ENCODE measurements at regions not wholly inside any gene's neighbourhood (a gene's known extent, or its start where the extent isn't known, plus 50 kb on each side); places are given as distances from the start of the nearest gene placed in this dataset.

DNA sequence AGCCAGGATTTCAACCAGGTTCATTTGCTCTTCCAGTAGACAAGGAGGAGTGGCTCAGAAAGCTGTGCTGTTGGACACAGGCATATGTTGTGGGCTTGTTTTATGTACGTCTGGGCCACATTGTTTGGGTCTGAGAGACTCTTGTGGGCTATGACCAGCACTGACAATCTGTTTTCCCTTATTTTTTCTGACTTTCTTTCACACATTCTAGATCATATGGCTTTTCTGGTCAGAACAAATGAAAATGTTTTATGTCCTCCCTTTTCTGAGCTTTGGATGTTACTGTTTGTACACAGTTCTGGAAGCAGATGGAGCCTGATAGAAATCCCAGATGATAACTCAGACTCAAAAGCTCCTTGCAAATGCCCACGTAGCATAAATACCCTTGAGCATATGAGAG lies 85.8 kb upstream of the RGMA start:
- TF ChIP-seq, protein P1, sequence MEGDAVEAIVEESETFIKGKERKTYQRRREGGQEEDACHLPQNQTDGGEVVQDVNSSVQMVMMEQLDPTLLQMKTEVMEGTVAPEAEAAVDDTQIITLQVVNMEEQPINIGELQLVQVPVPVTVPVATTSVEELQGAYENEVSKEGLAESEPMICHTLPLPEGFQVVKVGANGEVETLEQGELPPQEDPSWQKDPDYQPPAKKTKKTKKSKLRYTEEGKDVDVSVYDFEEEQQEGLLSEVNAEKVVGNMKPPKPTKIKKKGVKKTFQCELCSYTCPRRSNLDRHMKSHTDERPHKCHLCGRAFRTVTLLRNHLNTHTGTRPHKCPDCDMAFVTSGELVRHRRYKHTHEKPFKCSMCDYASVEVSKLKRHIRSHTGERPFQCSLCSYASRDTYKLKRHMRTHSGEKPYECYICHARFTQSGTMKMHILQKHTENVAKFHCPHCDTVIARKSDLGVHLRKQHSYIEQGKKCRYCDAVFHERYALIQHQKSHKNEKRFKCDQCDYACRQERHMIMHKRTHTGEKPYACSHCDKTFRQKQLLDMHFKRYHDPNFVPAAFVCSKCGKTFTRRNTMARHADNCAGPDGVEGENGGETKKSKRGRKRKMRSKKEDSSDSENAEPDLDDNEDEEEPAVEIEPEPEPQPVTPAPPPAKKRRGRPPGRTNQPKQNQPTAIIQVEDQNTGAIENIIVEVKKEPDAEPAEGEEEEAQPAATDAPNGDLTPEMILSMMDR (IDR thresholded peaks at IDR 0.05; ENCODE audit: borderline replicate concordance, extremely low read depth, low read length, poor library complexity, severe bottlenecking): no peak
- no peak for TF ChIP-seq EZH2 (IDR thresholded peaks at IDR 0.05; ENCODE audit: borderline replicate concordance, low read depth, low read length, severe bottlenecking)
